ENCODE measurements at regions not wholly inside any gene's neighbourhood (a gene's known extent, or its start where the extent isn't known, plus 50 kb on each side); places are given as distances from the start of the nearest gene placed in this dataset.

DNA sequence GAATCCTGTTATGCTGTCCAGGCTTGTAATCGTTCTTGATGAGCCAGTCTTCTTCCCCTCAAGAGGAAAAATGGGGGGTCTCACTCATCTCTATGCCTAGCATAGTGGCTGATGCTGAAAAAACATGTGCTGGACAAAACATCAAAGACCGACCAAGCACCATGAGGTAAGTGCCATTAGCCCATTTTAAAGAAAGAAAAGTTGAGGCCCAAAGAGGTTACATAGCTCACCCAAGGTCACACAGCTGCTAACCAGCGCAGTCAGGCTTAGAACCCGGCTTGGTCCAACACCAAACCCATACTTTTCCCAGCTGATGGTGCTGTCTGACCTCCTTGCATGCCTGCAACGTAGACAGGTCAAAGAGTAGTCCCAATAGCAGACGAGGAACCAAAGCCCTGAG is 156.4 kb downstream of the INHBB start:
- TF ChIP-seq, protein P1, sequence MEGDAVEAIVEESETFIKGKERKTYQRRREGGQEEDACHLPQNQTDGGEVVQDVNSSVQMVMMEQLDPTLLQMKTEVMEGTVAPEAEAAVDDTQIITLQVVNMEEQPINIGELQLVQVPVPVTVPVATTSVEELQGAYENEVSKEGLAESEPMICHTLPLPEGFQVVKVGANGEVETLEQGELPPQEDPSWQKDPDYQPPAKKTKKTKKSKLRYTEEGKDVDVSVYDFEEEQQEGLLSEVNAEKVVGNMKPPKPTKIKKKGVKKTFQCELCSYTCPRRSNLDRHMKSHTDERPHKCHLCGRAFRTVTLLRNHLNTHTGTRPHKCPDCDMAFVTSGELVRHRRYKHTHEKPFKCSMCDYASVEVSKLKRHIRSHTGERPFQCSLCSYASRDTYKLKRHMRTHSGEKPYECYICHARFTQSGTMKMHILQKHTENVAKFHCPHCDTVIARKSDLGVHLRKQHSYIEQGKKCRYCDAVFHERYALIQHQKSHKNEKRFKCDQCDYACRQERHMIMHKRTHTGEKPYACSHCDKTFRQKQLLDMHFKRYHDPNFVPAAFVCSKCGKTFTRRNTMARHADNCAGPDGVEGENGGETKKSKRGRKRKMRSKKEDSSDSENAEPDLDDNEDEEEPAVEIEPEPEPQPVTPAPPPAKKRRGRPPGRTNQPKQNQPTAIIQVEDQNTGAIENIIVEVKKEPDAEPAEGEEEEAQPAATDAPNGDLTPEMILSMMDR (IDR thresholded peaks at IDR 0.05), result no peak
- no peak for TF ChIP-seq POLR2A (IDR thresholded peaks at IDR 0.05)
